H9 (cell line): ENCODE measurements at regions not wholly inside any gene's neighbourhood (a gene's known extent, or its start where the extent isn't known, plus 50 kb on each side); places are given as distances from the start of the nearest gene placed in this dataset.

Experiments
- DNase-seq: peaks from one replicate; pipeline ENCODE4 v3.0.0-alpha.2; 2017
- H2AFZ ChIP-seq: one replicate; pipeline ENCODE4 v1.6.1; 2013; ENCODE audit warnings: mild to moderate bottlenecking, low read length, control low read depth, moderate library complexity
- H2AK5ac ChIP-seq: 2 replicates; pipeline ENCODE4 v1.6.1; 2013; ENCODE audit warnings: low read length, control low read depth, mixed read lengths; ENCODE audit not compliant: insufficient read length
- H2BK120ac ChIP-seq: one replicate; pipeline ENCODE4 v1.6.1; 2013; ENCODE audit warnings: low read depth, mild to moderate bottlenecking, low read length, control low read depth, inconsistent platforms; ENCODE audit not compliant: poor library complexity, severe bottlenecking
- H2BK12ac ChIP-seq: 2 replicates; pipeline ENCODE4 v1.6.1; 2013; ENCODE audit warnings: low read length, control low read depth, mixed read lengths, low read depth; ENCODE audit not compliant: insufficient read length
- H2BK15ac ChIP-seq: 2 replicates; pipeline ENCODE4 v1.6.1; 2013; ENCODE audit warnings: low read depth, low read length, control low read depth
- H2BK20ac ChIP-seq: one replicate; pipeline ENCODE4 v1.6.1; 2013; ENCODE audit warnings: low read depth, mild to moderate bottlenecking, low read length, control low read depth, inconsistent platforms; ENCODE audit not compliant: poor library complexity, severe bottlenecking
- H2BK5ac ChIP-seq: 2 replicates; pipeline ENCODE4 v1.6.1; 2013; ENCODE audit warnings: low read length, control low read depth, mixed read lengths; ENCODE audit not compliant: insufficient read length
- H3K14ac ChIP-seq: 2 replicates; pipeline ENCODE4 v1.6.1; 2013; ENCODE audit warnings: low read length, control low read depth; ENCODE audit not compliant: insufficient read depth
- H3K18ac ChIP-seq: 2 replicates; pipeline ENCODE4 v1.6.1; 2013; ENCODE audit warnings: low read depth, mild to moderate bottlenecking, mixed read lengths, low read length, control low read depth; ENCODE audit not compliant: insufficient read length
- H3K23ac ChIP-seq: 2 replicates; pipeline ENCODE4 v1.6.1; 2013; ENCODE audit warnings: low read length, control low read depth, mixed read lengths, low read depth; ENCODE audit not compliant: insufficient read length
- H3K23me2 ChIP-seq: 2 replicates; pipeline ENCODE4 v1.6.1; 2013; ENCODE audit warnings: low read depth, mild to moderate bottlenecking, mixed read lengths, low read length, control low read depth; ENCODE audit not compliant: insufficient read length, poor library complexity, severe bottlenecking
- H3K27ac ChIP-seq: 2 replicates; pipeline ENCODE4 v1.5.1; 2013; ENCODE audit warnings: low read length, control low read depth, mixed read lengths, low read depth; ENCODE audit not compliant: insufficient read length
- H3K27me3 ChIP-seq: 2 replicates; pipeline ENCODE4 v1.6.1; 2013; ENCODE audit warnings: low read length, control low read depth, inconsistent platforms; ENCODE audit not compliant: insufficient read depth
- H3K4ac ChIP-seq: 2 replicates; pipeline ENCODE4 v1.6.1; 2013; ENCODE audit warnings: low read depth, mild to moderate bottlenecking, control low read depth, inconsistent platforms, low read length, moderate library complexity
- H3K4me1 ChIP-seq: 2 replicates; pipeline ENCODE4 v1.6.1; 2013; ENCODE audit warnings: low read length, control low read depth, inconsistent platforms; ENCODE audit not compliant: insufficient read depth
- H3K4me2 ChIP-seq: 2 replicates; pipeline ENCODE4 v1.6.1; 2013; ENCODE audit warnings: low read length, control low read depth, mixed read lengths; ENCODE audit not compliant: insufficient read length, insufficient read depth
- H3K56ac ChIP-seq: 2 replicates; pipeline ENCODE4 v1.6.1; 2013; ENCODE audit warnings: low read depth, mild to moderate bottlenecking, mixed read lengths, low read length, control low read depth; ENCODE audit not compliant: insufficient read length
- H3K79me1 ChIP-seq: 2 replicates; pipeline ENCODE4 v1.6.1; 2013; ENCODE audit warnings: low read depth, mild to moderate bottlenecking, moderate library complexity, low read length, control low read depth, inconsistent platforms; ENCODE audit not compliant: insufficient read depth, poor library complexity, severe bottlenecking
- H3K79me2 ChIP-seq: 2 replicates; pipeline ENCODE4 v1.6.1; 2013; ENCODE audit warnings: low read length, control low read depth, inconsistent platforms; ENCODE audit not compliant: insufficient read depth
- H3K9ac ChIP-seq: 2 replicates; pipeline ENCODE4 v1.6.1; 2013; ENCODE audit warnings: low read length, control low read depth, mixed read lengths; ENCODE audit not compliant: insufficient read length; ENCODE audit errors: extremely low read depth
- H3K9me3 ChIP-seq: one replicate; pipeline ENCODE4 v1.6.1; 2013; ENCODE audit warnings: low read depth, low read length, inconsistent platforms; ENCODE audit not compliant: control insufficient read depth
- H3T11ph ChIP-seq: one replicate; pipeline ENCODE4 v1.6.1; 2013; ENCODE audit warnings: mild to moderate bottlenecking, low read length, control low read depth, inconsistent platforms
- H4K20me1 ChIP-seq: one replicate; pipeline ENCODE4 v1.6.1; 2013; ENCODE audit not compliant: control insufficient read depth, insufficient read length, insufficient read depth
- H4K5ac ChIP-seq: 2 replicates; pipeline ENCODE4 v1.6.1; 2013; ENCODE audit warnings: low read depth, mild to moderate bottlenecking, mixed read lengths, low read length, control low read depth; ENCODE audit not compliant: insufficient read length
- H4K8ac ChIP-seq: replicated peaks from 2 replicates; pipeline ENCODE4 v1.6.1; 2013; ENCODE audit warnings: low read length, control low read depth, mixed read lengths, low read depth; ENCODE audit not compliant: insufficient read length
- H4K91ac ChIP-seq: 2 replicates; pipeline ENCODE4 v1.6.1; 2013; ENCODE audit warnings: low read depth, mild to moderate bottlenecking, moderate library complexity, mixed read lengths, low read length, control low read depth; ENCODE audit not compliant: insufficient read length
- H3K27ac Mint-ChIP-seq, 3 experiments: 2 replicates in 2 of 3; 3 replicates in 1 of 3; pipeline ENCODE4 v1.8.0; 2020 to 2021; ENCODE audit warnings: mixed read lengths in 3 of 3, mild to moderate bottlenecking in 1 of 3, moderate library complexity in 1 of 3
- H3K27me3 Mint-ChIP-seq: 2 replicates; pipeline ENCODE4 v1.8.0; 2021; ENCODE audit warnings: low read depth, mild to moderate bottlenecking, moderate library complexity, mixed read lengths
- H3K36me3 Mint-ChIP-seq, 3 experiments: 2 replicates in 2 of 3; 3 replicates in 1 of 3; pipeline ENCODE4 v1.8.0; 2020 to 2021; ENCODE audit warnings: low read depth in 3 of 3, mixed read lengths in 3 of 3; ENCODE audit not compliant: insufficient read depth in 1 of 3
- H3K4me1 Mint-ChIP-seq, 2 experiments: 2 replicates each; pipeline ENCODE4 v1.8.0; 2020; ENCODE audit warnings: mixed read lengths in 2 of 2
- H3K4me3 Mint-ChIP-seq, 2 experiments: 2 replicates in 1 of 2; 3 replicates in 1 of 2; pipeline ENCODE4 v1.8.0; 2020 to 2021; ENCODE audit warnings: mild to moderate bottlenecking in 2 of 2, mixed read lengths in 2 of 2, moderate library complexity in 1 of 2
- H3K9me3 Mint-ChIP-seq, 2 experiments: 2 replicates in 1 of 2; 3 replicates in 1 of 2; pipeline ENCODE4 v1.8.0; 2020; ENCODE audit warnings: mild to moderate bottlenecking in 2 of 2, mixed read lengths in 2 of 2, moderate library complexity in 1 of 2
- WGBS: extraction: QIAGEN DNeasy Blood & Tissue Kit; methylation state at CpG from one replicate; pipeline ENCODE4 v1.1.7; 2013; ENCODE audit warnings: missing lambda C conversion rate, low lambda C conversion rate, mixed read lengths; ENCODE audit not compliant: insufficient read length; ENCODE audit errors: extremely low coverage; 5-methylcytosine and 5-hydroxymethylcytosine counted together
- TF ChIP-seq, protein P1 (sequence below): fragments of 200-600 bp; sonication (generic); conservative IDR thresholded peaks from 3 replicates; pipeline ENCODE4 v1.8.0; 2021; ENCODE audit warnings: antibody characterized with exemption, mild to moderate bottlenecking

DNA sequence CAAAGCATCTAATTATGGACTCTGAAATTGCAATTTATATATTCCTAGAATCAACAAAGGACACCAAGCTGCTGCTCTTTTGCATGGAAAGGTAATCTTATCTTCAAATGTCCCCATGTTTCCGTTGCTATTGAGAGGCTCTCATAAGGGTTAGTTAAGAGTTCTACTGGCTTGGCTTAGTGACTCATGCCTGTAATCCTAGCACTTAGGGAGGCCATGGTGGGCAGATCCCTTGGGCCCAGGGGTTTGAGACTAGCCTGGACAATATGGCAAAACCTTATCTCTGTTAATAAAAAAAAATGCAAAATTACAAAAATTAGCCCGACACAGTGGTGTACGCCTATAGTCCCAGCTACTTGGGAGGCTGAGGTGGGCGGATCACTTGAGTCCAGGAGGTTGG lies 93.4 kb upstream of the RAPGEF2 start:
- TF ChIP-seq, protein P1, sequence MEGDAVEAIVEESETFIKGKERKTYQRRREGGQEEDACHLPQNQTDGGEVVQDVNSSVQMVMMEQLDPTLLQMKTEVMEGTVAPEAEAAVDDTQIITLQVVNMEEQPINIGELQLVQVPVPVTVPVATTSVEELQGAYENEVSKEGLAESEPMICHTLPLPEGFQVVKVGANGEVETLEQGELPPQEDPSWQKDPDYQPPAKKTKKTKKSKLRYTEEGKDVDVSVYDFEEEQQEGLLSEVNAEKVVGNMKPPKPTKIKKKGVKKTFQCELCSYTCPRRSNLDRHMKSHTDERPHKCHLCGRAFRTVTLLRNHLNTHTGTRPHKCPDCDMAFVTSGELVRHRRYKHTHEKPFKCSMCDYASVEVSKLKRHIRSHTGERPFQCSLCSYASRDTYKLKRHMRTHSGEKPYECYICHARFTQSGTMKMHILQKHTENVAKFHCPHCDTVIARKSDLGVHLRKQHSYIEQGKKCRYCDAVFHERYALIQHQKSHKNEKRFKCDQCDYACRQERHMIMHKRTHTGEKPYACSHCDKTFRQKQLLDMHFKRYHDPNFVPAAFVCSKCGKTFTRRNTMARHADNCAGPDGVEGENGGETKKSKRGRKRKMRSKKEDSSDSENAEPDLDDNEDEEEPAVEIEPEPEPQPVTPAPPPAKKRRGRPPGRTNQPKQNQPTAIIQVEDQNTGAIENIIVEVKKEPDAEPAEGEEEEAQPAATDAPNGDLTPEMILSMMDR: no peak
- Histone ChIP-seq H3K27ac (no peak overlapping the region), H3K4me2 (no peak overlapping the region), H2BK20ac (no peak overlapping the region), H3K23me2 (no peaks in the 10 kb centered on the region), H3K4ac (no peak overlapping the region), H2BK120ac (no peak overlapping the region), H3K18ac (no peak overlapping the region), H3K4me1 (no peaks in the 10 kb centered on the region), H4K20me1 (no peaks in the 10 kb centered on the region), H3K9ac (no peak overlapping the region), H3K79me1 (no peaks in the 10 kb centered on the region), H3K9me3 (no peaks in the 10 kb centered on the region), H2AK5ac (no peak overlapping the region), H4K8ac (no peak overlapping the region), H3K23ac (no peak overlapping the region), H3K56ac (no peak overlapping the region), H3K27me3 (no peaks in the 10 kb centered on the region; the same call in 1 of the 2 replicates), H2BK5ac (no peak overlapping the region), H2AFZ (no peak overlapping the region), H2BK12ac (no peak overlapping the region), H4K5ac (no peak overlapping the region), H3T11ph (no peak overlapping the region), H3K14ac (no peak overlapping the region), H2BK15ac (no peak overlapping the region), H4K91ac (no peak overlapping the region), H3K79me2 (no peaks in the 10 kb centered on the region)
- Mint-ChIP-seq H3K27ac (no peak overlapping the region; a peak in 1 of 7 replicates), H3K27me3 (peaks cover 22% of the 10 kb centered on the region), H3K9me3 (no peaks in the 10 kb centered on the region), H3K4me1 (peaks cover 27 to 31% of the 10 kb centered on the region in 2 experiments), H3K36me3 (no peaks in the 10 kb centered on the region), H3K4me3 (no peak overlapping the region)
- WGBS: no CpG with 5 or more reads among the region's 4 CpGs
- no peak for DNase-seq
